ENCODE measurements at regions not wholly inside any gene's neighbourhood (a gene's known extent, or its start where the extent isn't known, plus 50 kb on each side); places are given as distances from the start of the nearest gene placed in this dataset.

GRCh38 chr7:82567841-82568240 is 124.3 kb upstream of the CACNA2D1 start:
- no peak for DNase-seq (ENCODE audit: low read depth in 1 of 2, low spot score in 1 of 2)

- no peak for DNase-seq (ENCODE audit: low read depth in 1 of 2, low spot score in 1 of 2)
These were observed 123.8 kb upstream of the CACNA2D1 start for GRCh38 chr7:82567356-82567755.

GRCh38 chr7:82566752-82567151 is 123.2 kb upstream of the CACNA2D1 start:
- no peak for DNase-seq (ENCODE audit: low read depth in 1 of 2, low spot score in 1 of 2)

GRCh38 chr7:82562716-82563404 is 119.3 kb upstream of the CACNA2D1 start:
- DNase-seq (ENCODE audit: low read depth in 1 of 2, low spot score in 1 of 2): no peak

- DNase-seq (ENCODE audit: low read depth in 1 of 2, low spot score in 1 of 2): no peak
These were observed 115.7 kb upstream of the CACNA2D1 start for GRCh38 chr7:82559193-82559805.

GRCh38 chr7:82549616-82550285 is 106.2 kb upstream of the CACNA2D1 start:
- no peak for DNase-seq (ENCODE audit: low read depth in 1 of 2, low spot score in 1 of 2)

- no peak for DNase-seq (ENCODE audit: low read depth in 1 of 2, low spot score in 1 of 2)
These were observed 104.6 kb upstream of the CACNA2D1 start for GRCh38 chr7:82548141-82548688.

GRCh38 chr7:82542665-82543064 is 99.1 kb upstream of the CACNA2D1 start:
- DNase-seq (ENCODE audit: low read depth in 1 of 2, low spot score in 1 of 2): no peak

GRCh38 chr7:82539969-82540368 is 96.4 kb upstream of the CACNA2D1 start:
- no peak for DNase-seq (ENCODE audit: low read depth in 1 of 2, low spot score in 1 of 2)

GRCh38 chr7:82534684-82535083 is 91.1 kb upstream of the CACNA2D1 start:
- DNase-seq (ENCODE audit: low read depth in 1 of 2, low spot score in 1 of 2): no peak

GRCh38 chr7:82530361-82530760 is 86.8 kb upstream of the CACNA2D1 start:
- DNase-seq (ENCODE audit: low read depth in 1 of 2, low spot score in 1 of 2): no peak

GRCh38 chr7:82528577-82529310 is 85.2 kb upstream of the CACNA2D1 start:
- no peak for DNase-seq (ENCODE audit: low read depth in 1 of 2, low spot score in 1 of 2)

GRCh38 chr7:82527851-82528250 is 84.3 kb upstream of the CACNA2D1 start:
- no peak for DNase-seq (ENCODE audit: low read depth in 1 of 2, low spot score in 1 of 2)

GRCh38 chr7:82521906-82522445 is 78.4 kb upstream of the CACNA2D1 start:
- DNase-seq (ENCODE audit: low read depth in 1 of 2, low spot score in 1 of 2): no peak

- DNase-seq (ENCODE audit: low read depth in 1 of 2, low spot score in 1 of 2): no peak
These were observed 73.5 kb upstream of the CACNA2D1 start for GRCh38 chr7:82517050-82517449.

- no peak for DNase-seq (ENCODE audit: low read depth in 1 of 2, low spot score in 1 of 2)
These were observed 68.0 kb upstream of the CACNA2D1 start for GRCh38 chr7:82511542-82511941.

- DNase-seq (ENCODE audit: low read depth in 1 of 2, low spot score in 1 of 2): no peak
These were observed 64.5 kb upstream of the CACNA2D1 start for GRCh38 chr7:82507976-82508677.

GRCh38 chr7:82507365-82507975 is 63.9 kb upstream of the CACNA2D1 start:
- no peak for DNase-seq (ENCODE audit: low read depth in 1 of 2, low spot score in 1 of 2)

- no peak for DNase-seq (ENCODE audit: low read depth in 1 of 2, low spot score in 1 of 2)
These were observed 63.1 kb upstream of the CACNA2D1 start for GRCh38 chr7:82506702-82507101.

- DNase-seq (ENCODE audit: low read depth in 1 of 2, low spot score in 1 of 2): no peak
These were observed 62.6 kb upstream of the CACNA2D1 start for GRCh38 chr7:82506208-82506607.

Data from activated T-helper 1 cell treated with anti-CD3 and anti-CD28 coated beads, Interleukin-2, amount 50 U/mL, for 16 hours (primary cell).